ENCODE measurements at regions not wholly inside any gene's neighbourhood (a gene's known extent, or its start where the extent isn't known, plus 50 kb on each side); places are given as distances from the start of the nearest gene placed in this dataset.

- TF ChIP-seq, protein P1, sequence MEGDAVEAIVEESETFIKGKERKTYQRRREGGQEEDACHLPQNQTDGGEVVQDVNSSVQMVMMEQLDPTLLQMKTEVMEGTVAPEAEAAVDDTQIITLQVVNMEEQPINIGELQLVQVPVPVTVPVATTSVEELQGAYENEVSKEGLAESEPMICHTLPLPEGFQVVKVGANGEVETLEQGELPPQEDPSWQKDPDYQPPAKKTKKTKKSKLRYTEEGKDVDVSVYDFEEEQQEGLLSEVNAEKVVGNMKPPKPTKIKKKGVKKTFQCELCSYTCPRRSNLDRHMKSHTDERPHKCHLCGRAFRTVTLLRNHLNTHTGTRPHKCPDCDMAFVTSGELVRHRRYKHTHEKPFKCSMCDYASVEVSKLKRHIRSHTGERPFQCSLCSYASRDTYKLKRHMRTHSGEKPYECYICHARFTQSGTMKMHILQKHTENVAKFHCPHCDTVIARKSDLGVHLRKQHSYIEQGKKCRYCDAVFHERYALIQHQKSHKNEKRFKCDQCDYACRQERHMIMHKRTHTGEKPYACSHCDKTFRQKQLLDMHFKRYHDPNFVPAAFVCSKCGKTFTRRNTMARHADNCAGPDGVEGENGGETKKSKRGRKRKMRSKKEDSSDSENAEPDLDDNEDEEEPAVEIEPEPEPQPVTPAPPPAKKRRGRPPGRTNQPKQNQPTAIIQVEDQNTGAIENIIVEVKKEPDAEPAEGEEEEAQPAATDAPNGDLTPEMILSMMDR (conservative IDR thresholded peaks at IDR 0.05; ENCODE audit: low read length), result no peak
- TF ChIP-seq EZH2phosphoT487 (IDR thresholded peaks at IDR 0.05; ENCODE audit: borderline replicate concordance, low read depth, low read length), result no peak
Measured at GRCh38 chr3:80914854-80915253, 846.6 kb downstream of the GBE1 start.
